HG03097 (cell line): ENCODE measurements at regions not wholly inside any gene's neighbourhood (a gene's known extent, or its start where the extent isn't known, plus 50 kb on each side); places are given as distances from the start of the nearest gene placed in this dataset.
"Not testable (repeated sequence)": the region's sequence is repeated elsewhere in the genome, so short reads cannot be mapped to it uniquely, and the experiment has no call there.

ENCODE experiments used
- ATAC-seq: cut with Tn5 transposase; IDR thresholded peaks from one replicate; pipeline ENCODE4 v1.9.1; 2021; ENCODE audit not compliant: unreplicated experiment, low FRiP score

- no peak for ATAC-seq
Measured at GRCh38 chr2:225814554-225814953, 415.0 kb downstream of the NYAP2 start.

GRCh38 chr2:225806105-225806504, 406.6 kb downstream of the NYAP2 start:
- no peak for ATAC-seq

- ATAC-seq = not testable (repeated sequence)
Measured at GRCh38 chr2:225802076-225802475, 402.6 kb downstream of the NYAP2 start.

GRCh38 chr2:225797394-225797793, 397.9 kb downstream of the NYAP2 start:
- no peak for ATAC-seq

- no peak for ATAC-seq
Measured at GRCh38 chr2:225794652-225795400, 395.3 kb downstream of the NYAP2 start.

GRCh38 chr2:225793736-225794550, 394.4 kb downstream of the NYAP2 start:
- no peak for ATAC-seq

GRCh38 chr2:225788571-225789094, 389.1 kb downstream of the NYAP2 start:
- no peak for ATAC-seq

GRCh38 chr2:225787497-225787896, 388.0 kb downstream of the NYAP2 start:
- no peak for ATAC-seq

GRCh38 chr2:225781991-225782390, 382.5 kb downstream of the NYAP2 start:
- no peak for ATAC-seq

- ATAC-seq = no peak
Measured at GRCh38 chr2:225781145-225781544, 381.6 kb downstream of the NYAP2 start.

GRCh38 chr2:225779829-225780228, 380.3 kb downstream of the NYAP2 start:
- ATAC-seq = no peak

- no peak for ATAC-seq
Measured at GRCh38 chr2:225773148-225773547, 373.6 kb downstream of the NYAP2 start.

- peak; percentile 60 for ATAC-seq
Measured at GRCh38 chr2:225771701-225772100, 372.2 kb downstream of the NYAP2 start.

- no peak for ATAC-seq
Measured at GRCh38 chr2:225768741-225769140, 369.2 kb downstream of the NYAP2 start.

- no peak for ATAC-seq
Measured at GRCh38 chr2:225766431-225766830, 366.9 kb downstream of the NYAP2 start.

- no peak for ATAC-seq
Measured at GRCh38 chr2:225765820-225766219, 366.3 kb downstream of the NYAP2 start.

- ATAC-seq = no peak
Measured at GRCh38 chr2:225764346-225764745, 364.8 kb downstream of the NYAP2 start.

GRCh38 chr2:225763711-225764110, 364.2 kb downstream of the NYAP2 start:
- no peak for ATAC-seq

GRCh38 chr2:225761396-225761795, 361.9 kb downstream of the NYAP2 start:
- no peak for ATAC-seq

- no peak for ATAC-seq
Measured at GRCh38 chr2:225757248-225757647, 357.7 kb downstream of the NYAP2 start.

GRCh38 chr2:225756198-225756597, 356.7 kb downstream of the NYAP2 start:
- no peak for ATAC-seq

GRCh38 chr2:225748609-225749008, 349.1 kb downstream of the NYAP2 start:
- no peak for ATAC-seq
